Ishikawa (cell line): ENCODE measurements at regions not wholly inside any gene's neighbourhood (a gene's known extent, or its start where the extent isn't known, plus 50 kb on each side); places are given as distances from the start of the nearest gene placed in this dataset.

Experiments
- CEBPB ChIP-seq: IDR thresholded peaks from 2 replicates; pipeline ENCODE4 v1.6.1; 2012
- CREB1 ChIP-seq: IDR thresholded peaks from 2 replicates; pipeline ENCODE4 v1.6.1; 2012; ENCODE audit warnings: low read depth
- EGR1 ChIP-seq: IDR thresholded peaks from 2 replicates; pipeline ENCODE4 v1.6.1; 2012
- EP300 ChIP-seq: IDR thresholded peaks from 2 replicates; pipeline ENCODE4 v1.6.1; 2012; ENCODE audit warnings: borderline replicate concordance
- FOXM1 ChIP-seq: IDR thresholded peaks from 2 replicates; pipeline ENCODE4 v1.6.1; 2012; ENCODE audit warnings: low read depth, borderline replicate concordance
- MAX ChIP-seq: IDR thresholded peaks from 2 replicates; pipeline ENCODE4 v1.6.1; 2012
- NFIC ChIP-seq: IDR thresholded peaks from 2 replicates; pipeline ENCODE4 v1.6.1; 2012
- RAD21 ChIP-seq: IDR thresholded peaks from 2 replicates; pipeline ENCODE4 v1.6.1; 2012; ENCODE audit warnings: low read depth
- TAF1 ChIP-seq: IDR thresholded peaks from 2 replicates; pipeline ENCODE4 v1.6.1; 2012; ENCODE audit warnings: low read depth, mild to moderate bottlenecking
- TCF12 ChIP-seq: IDR thresholded peaks from 2 replicates; pipeline ENCODE4 v1.6.1; 2012; ENCODE audit warnings: low read depth
- TEAD4 ChIP-seq: IDR thresholded peaks from 2 replicates; pipeline ENCODE4 v1.6.1; 2012
- USF1 ChIP-seq: IDR thresholded peaks from 2 replicates; pipeline ENCODE4 v1.6.1; 2012
- YY1 ChIP-seq: IDR thresholded peaks from 2 replicates; pipeline ENCODE4 v1.6.1; 2012; ENCODE audit warnings: low read depth
- ZBTB7A ChIP-seq: IDR thresholded peaks from 2 replicates; pipeline ENCODE4 v1.6.1; 2012; ENCODE audit warnings: low read depth
- TF ChIP-seq, protein P1 (sequence below): IDR thresholded peaks from 2 replicates; pipeline ENCODE4 v1.6.1; 2012; ENCODE audit warnings: low read depth, mild to moderate bottlenecking

GRCh38 chr5:13325765-13326164 is 618.7 kb downstream of the DNAH5 start:
- no peak for TF ChIP-seq TCF12

DNA sequence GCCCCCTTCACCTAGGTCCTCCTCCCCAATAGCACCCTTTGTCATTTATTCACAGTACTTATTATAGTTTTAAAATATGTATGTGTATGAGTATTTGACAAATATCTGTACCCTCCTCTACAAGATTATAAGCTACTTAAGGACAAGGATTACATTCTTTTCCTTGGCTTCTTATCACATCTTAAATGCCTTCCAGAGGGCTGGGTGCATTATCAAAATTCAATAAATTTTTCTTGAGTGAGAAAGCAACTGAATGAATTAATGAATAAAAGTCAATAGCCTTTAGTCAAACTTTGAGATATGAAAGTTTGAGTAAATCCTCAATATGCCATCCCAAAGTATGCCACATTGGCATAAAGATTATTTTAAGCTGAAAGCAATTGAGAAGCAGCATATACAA is 621.7 kb downstream of the DNAH5 start:
- TF ChIP-seq TEAD4 (no peak), EGR1 (no peak), NFIC (no peak), TCF12 (no peak), MAX (no peak), CREB1 (no peak), RAD21 (no peak), YY1 (no peak), TAF1 (no peak)
- TF ChIP-seq, protein P1, sequence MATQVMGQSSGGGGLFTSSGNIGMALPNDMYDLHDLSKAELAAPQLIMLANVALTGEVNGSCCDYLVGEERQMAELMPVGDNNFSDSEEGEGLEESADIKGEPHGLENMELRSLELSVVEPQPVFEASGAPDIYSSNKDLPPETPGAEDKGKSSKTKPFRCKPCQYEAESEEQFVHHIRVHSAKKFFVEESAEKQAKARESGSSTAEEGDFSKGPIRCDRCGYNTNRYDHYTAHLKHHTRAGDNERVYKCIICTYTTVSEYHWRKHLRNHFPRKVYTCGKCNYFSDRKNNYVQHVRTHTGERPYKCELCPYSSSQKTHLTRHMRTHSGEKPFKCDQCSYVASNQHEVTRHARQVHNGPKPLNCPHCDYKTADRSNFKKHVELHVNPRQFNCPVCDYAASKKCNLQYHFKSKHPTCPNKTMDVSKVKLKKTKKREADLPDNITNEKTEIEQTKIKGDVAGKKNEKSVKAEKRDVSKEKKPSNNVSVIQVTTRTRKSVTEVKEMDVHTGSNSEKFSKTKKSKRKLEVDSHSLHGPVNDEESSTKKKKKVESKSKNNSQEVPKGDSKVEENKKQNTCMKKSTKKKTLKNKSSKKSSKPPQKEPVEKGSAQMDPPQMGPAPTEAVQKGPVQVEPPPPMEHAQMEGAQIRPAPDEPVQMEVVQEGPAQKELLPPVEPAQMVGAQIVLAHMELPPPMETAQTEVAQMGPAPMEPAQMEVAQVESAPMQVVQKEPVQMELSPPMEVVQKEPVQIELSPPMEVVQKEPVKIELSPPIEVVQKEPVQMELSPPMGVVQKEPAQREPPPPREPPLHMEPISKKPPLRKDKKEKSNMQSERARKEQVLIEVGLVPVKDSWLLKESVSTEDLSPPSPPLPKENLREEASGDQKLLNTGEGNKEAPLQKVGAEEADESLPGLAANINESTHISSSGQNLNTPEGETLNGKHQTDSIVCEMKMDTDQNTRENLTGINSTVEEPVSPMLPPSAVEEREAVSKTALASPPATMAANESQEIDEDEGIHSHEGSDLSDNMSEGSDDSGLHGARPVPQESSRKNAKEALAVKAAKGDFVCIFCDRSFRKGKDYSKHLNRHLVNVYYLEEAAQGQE = no peak

DNA sequence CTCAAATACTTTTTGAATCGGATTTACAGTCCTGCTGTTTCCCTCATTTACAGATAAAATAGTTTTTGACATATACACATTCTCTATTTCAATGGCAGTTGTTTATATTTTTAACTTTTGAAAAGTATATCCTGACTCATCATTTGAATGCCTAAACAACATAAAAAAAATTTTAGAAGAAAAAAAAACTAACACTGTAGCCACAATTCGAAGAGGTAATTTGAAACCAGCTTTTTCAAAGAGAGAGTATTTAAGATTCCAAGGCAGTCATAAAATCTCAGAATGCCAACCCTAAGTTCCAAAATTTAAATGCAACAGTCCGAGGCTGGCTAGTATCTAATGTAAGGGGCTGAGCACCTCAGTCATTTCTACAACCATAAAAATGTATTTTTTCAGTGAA is 626.8 kb downstream of the DNAH5 start:
- no peak for TF ChIP-seq EP300
- no peak for TF ChIP-seq TAF1
- TF ChIP-seq, protein P1 = no peak
- TF ChIP-seq TCF12 = no peak
- TF ChIP-seq RAD21 = no peak
- TF ChIP-seq NFIC = no peak
- no peak for TF ChIP-seq EGR1
- TF ChIP-seq MAX = no peak
- no peak for TF ChIP-seq CREB1
- no peak for TF ChIP-seq USF1
- no peak for TF ChIP-seq FOXM1
- no peak for TF ChIP-seq YY1
- TF ChIP-seq CEBPB = no peak
- no peak for TF ChIP-seq ZBTB7A

- TF ChIP-seq EP300 = no peak
- no peak for TF ChIP-seq ZBTB7A
- TF ChIP-seq RAD21 = no peak
- no peak for TF ChIP-seq TCF12
- no peak for TF ChIP-seq YY1
- no peak for TF ChIP-seq FOXM1
- no peak for TF ChIP-seq MAX
- TF ChIP-seq EGR1 = no peak
- TF ChIP-seq TEAD4 = no peak
Measured at GRCh38 chr5:13316176-13316575, 628.3 kb downstream of the DNAH5 start.

DNA sequence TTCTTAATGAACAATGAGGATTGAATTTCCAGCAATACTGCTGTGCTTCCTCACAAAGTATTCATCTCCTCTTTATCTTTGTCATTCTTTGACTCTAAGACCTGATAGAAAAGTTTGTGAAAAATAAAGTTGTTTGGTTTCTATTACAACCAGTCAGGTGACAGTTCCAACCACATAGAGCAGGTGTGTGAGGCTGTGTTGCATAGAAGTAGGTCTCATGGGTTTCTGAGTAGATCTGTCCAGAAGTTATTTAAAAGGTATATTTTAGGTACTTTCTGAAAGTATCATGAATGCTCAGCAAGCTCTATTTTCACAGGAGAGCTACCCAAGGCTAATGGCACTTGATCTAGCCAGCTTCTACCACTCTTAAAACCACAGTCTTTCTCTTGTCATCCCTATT is 637.0 kb downstream of the DNAH5 start:
- TF ChIP-seq, protein P1 = no peak
- no peak for TF ChIP-seq ZBTB7A
- no peak for TF ChIP-seq TEAD4
- TF ChIP-seq MAX = no peak
- TF ChIP-seq NFIC = no peak
- TF ChIP-seq TCF12 = no peak
- TF ChIP-seq EP300 = no peak
- TF ChIP-seq YY1 = no peak
- TF ChIP-seq FOXM1 = no peak
- no peak for TF ChIP-seq CREB1
- TF ChIP-seq USF1 = no peak
- no peak for TF ChIP-seq RAD21
- no peak for TF ChIP-seq TAF1
- no peak for TF ChIP-seq EGR1
- TF ChIP-seq CEBPB = no peak
